HG03060 (cell line): ENCODE measurements at regions not wholly inside any gene's neighbourhood (a gene's known extent, or its start where the extent isn't known, plus 50 kb on each side); places are given as distances from the start of the nearest gene placed in this dataset.
"Not testable (repeated sequence)": the region's sequence is repeated elsewhere in the genome, so short reads cannot be mapped to it uniquely, and the experiment has no call there.

Experiments used
- ATAC-seq: cut with Tn5 transposase; IDR thresholded peaks from one replicate; pipeline ENCODE4 v1.9.1; 2021; ENCODE audit warnings: low read depth, moderate number of reproducible peaks; ENCODE audit not compliant: unreplicated experiment

DNA sequence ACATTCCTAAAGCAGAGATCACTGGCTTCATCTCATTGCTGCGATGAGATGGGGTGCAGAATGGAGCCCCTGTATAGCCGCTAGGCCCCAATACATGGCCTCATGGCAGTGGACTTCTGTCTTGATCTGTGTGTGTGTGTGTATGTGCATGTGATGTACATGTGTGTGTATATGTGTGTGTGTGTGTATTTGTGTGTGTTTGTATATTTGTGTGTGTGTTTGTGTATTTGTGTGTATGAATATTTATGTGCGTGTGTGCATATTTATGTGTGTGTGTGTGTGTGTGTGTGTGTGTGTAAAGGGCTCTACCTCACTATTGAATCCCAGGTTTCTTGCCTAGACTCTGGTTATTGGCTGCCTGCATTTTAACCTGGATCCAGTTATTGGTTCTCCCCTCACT lies 958.2 kb downstream of the GRID1 start:
- no peak for ATAC-seq

DNA sequence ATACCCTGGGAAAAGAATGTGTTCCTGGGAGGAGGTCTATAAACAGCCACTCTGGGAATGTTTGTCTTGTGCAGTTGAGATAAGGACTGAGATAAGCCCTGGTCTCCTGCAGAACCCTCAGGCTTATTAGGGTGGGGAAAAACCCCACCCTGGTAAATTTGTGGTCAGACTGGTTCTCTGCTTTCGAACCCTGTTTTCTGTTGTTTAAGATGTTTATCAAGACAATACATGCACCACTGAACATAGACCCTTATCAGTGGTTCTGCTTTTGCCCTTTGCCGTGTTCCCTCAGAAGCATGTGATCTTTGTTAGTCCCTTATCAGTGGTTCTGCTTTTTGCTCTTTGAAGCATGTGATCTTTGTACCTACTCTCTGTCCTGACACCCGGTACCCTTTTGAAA lies 956.0 kb downstream of the GRID1 start:
- not testable (repeated sequence) for ATAC-seq

DNA sequence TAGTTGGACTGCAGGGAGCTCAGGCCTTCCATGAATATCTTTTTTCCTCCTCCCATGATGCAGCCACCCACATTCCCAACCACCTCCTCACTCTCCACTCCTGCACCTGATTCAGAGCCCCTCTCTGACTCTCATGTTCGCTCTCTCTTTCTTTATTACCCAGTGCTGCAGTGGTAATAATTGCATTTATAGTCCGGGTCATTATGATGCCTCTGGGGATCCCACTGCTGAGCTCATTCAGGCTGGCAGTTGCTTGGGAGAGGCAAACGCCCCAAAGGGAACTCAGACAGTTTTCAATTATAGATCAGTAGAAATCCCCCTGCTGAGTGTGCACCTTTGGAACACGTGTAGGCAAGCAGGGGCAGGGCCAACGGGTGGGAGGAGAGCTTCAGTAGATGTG lies 953.0 kb downstream of the GRID1 start:
- ATAC-seq, result no peak

DNA sequence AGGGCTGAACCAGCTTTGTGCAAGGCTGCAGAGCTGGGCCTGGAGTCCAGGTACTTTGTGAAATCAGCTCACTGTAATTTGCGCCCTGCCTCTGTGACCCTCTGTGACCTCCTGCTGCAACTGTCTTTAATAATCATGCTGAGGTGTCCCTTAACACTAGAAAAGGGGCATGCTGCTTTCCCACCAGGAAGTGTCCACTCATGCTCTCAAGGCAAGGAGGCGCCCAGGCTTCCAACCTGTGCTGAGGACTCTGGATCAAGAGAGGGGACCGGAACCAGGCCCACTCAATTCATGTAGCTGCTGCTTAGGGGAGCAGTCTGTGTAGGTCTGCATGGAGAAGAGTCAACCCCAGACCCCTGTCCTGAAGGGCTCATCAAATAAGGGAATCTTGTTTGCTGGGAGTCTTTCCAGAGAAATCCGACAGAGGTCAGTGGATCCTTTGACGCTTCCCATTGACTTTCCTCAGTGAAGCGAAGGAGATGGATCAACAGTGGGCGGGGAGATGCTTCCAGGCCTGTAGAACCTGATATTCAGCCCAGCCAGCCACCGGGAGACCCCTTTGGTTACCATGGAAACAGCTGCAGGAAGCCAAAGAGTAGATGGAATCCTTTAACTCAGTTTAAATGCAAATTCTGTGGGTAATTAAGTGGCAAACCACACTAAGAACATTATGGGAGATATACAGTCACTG lies 945.9 kb downstream of the GRID1 start:
- ATAC-seq, result no peak

DNA sequence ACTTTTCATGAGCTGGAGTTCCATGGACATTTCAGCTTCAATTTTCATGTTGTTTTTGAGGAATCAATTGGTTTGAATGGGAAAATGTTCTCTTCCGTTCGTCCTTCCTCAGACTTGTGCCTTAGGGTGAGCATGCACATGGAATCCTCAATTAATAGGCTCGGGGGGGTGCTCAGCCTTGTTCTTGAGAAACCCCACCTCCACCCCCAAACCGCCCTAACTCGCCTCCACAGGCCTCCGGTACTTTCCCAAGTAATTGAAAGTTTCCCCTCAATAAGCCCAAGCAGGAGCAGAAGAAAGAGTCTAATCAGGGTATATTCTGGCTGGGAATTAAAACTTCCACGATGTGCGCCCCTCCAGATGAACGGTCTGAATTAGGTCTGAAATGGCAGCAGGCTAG lies 945.2 kb downstream of the GRID1 start:
- no peak for ATAC-seq

DNA sequence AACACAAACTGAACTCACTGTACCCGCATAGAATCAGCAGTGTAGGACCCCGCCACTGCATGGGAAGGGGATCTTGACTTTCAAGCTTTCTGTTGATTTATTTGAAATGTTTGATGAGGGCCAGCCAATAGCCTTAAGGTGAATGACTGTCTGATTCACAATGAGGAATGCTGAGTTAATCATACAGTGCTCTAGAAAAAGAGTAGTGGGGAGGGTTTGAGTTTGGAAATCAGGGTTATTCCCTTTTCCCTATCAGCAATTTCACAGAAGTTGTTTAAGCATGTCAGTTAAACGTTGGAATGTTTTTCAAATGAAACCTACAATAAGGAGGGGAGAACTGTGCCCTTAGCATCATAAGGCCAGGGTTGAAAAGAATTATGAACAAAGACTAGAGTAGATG lies 937.5 kb downstream of the GRID1 start:
- no peak for ATAC-seq

DNA sequence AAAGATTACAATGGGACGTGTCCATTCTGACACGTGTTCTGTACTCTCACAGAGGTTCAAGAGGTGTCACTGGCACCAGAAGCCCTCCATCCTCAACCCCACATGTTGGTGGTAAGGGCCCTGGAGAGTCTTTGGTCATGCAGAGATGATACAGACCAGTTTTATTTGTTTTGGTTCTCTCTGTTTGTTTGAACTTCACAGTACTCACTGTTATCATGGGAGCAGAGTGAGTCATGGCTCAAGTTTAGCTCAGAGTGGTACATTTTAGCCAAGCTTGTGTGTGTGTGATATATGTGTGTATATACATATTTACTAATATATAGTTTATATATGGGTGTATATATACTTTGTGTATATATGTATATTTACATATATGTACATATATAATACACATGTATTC lies 935.6 kb downstream of the GRID1 start:
- no peak for ATAC-seq

DNA sequence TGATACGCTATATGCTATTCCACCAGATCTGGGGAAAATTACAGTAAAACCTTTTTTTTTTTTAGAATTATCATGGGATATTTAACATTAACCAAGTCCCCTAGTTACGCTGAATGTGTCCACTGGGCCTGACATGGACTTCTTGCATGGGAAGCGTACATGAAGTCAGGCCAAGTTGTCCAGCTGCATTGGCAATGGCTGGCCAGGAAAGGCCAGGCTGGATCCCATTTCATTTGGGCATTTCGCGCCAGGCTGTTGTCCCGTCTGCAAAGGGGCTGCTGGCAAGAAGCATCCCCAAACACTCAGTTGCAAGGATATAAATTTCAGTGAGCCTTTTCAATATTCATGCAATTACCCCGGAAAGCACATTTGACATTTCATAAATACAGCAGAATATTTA lies 933.3 kb downstream of the GRID1 start:
- no peak for ATAC-seq

DNA sequence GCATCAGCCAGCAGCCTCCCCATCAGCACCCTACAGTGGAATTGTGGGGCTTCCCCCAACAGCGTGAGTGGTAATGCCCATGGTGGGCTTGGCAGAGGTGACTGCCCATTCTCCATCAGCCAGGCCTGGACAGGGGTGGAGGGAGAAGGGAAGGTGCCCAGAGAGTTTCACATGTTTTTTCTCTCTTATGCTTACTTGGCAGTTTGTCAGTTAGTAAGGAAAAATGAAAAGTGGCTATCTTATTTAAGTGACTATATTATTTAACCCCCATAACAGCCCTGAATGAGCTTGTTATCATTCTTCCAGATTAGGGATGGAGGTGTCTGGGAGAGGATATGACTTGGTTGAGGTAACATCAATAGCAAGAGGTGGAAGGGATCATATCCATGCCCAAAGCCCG lies 921.7 kb downstream of the GRID1 start:
- ATAC-seq, result no peak

DNA sequence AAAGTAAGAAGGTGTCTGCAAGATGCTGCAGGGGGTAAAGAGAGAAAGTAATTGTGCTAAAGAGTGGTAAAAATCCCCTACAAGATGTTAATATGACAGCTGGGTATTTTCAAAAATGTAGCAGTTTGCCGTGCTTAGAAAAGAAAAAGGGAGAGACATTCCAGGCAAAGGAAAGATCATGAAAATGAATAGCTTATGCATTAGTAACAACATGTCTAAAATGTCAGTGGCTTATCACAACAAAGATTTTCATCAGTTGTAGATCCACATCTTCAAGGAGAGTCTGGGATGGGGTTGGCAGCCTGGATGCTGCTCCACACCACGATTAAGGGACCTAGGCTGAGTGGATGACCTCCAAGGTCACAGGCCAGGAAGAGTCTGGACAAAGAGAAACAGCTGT lies 920.9 kb downstream of the GRID1 start:
- no peak for ATAC-seq

DNA sequence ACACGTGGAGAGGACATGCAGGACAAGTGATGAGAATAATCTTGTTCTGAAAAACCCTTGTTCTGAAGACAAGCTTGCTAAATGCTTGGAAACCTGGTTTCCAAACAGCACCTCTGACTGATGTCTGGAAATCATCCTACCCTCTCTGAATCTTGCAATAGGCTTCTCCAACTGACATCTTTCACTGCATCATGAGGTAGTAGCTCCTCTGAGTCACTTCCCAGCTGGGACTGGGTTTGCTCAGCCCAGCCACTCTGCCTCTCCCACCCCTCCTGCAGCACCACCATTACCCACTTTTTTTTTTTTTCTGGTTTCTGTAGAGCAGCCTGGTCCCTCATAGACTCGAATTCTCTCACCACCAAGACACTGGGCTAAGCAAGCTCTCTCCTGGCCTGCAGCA lies 919.8 kb downstream of the GRID1 start:
- ATAC-seq, result no peak

DNA sequence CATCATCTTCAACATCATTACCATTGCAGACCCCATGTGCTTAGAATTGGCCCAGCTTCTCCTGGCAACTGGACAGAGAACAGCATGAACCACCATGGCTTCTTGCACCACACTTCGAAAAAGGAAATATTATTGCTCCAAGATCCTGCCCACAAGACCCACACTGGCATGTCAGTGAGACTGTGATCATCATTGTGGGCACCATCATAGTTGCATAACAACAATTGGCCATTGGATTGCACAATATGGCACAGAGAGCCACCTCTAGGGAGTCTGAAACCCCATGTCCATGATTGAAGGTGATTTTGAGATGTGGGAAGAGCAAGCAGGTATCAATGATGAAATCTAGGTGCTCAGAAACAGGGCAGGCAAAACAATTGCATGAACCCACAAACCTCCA lies 918.9 kb downstream of the GRID1 start:
- no peak for ATAC-seq

DNA sequence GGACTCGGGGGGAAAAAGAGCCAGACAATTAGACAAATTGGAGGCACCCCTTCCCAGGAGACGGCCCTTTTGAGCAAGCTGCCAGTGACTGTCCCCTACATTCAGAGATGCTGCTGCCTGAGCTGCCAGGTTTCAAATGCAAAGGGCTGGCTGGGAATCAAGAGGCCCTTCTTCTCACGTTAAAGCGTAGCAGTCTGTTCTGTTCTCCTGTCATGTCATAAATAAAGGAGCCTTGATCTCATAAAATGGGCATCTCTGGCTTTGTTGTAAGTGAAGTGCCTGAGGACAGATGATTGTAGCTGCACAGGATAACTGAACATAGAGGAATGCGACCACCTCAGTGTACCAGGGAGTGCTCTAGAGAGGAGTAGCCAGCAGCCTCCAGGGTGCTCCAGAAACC lies 917.9 kb downstream of the GRID1 start:
- no peak for ATAC-seq

DNA sequence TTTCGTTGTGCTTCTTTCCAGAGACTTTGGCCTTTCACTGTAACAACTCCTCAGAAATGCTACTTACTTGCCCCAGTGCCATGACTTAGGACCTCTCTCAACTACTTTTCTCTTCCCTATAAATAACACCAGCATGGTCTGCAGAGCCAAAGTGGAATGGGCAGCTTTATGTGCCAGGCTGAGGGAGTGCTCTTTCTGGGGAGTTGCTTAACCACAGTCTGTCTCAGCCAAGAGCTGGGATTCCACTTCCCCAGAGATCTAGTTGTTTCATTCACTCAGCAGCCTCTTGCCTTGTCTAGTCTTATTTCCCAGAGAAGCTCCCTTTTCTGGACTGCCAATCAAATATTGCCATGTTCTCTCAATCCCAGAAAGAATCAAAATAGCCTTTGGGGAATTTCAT lies 912.2 kb downstream of the GRID1 start:
- no peak for ATAC-seq

DNA sequence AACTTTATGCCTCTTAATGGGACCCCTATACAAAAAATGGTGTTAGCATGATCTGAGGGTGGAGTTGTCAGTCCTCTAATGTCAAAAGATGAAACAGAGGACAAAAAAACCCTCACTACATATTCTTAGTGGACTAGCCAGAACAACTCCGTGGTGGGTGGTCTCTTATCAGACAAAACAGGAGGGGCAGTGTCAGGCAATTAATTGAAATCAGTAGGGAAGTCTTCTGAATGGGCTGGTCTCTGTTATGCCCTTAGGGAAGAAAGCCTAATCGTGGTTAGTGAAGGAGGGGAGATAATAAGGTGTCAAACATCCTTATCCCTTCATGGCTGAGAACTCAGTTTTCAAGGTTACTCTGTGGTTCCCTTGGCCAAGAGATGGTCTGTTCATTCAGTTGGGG lies 909.4 kb downstream of the GRID1 start:
- ATAC-seq, result no peak

DNA sequence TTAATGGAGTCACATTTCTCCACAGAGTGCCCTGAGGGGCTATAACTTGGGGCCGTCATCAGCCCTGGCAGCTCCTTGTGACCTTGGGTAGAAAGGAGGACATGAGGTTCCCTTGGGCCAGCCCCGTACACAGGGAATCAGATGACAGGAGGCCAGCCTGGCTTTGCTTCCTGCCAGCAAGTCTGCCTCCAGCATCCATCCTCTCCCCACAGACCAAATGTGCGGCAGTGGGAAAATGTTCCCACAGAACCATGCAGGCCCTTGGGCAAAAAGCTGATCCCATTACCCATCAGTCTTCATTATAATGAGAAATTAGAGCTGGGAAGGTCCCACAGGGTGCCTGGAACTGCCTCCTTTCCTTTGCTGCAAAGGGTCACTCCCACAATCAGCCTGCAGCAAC lies 908.3 kb downstream of the GRID1 start:
- no peak for ATAC-seq

DNA sequence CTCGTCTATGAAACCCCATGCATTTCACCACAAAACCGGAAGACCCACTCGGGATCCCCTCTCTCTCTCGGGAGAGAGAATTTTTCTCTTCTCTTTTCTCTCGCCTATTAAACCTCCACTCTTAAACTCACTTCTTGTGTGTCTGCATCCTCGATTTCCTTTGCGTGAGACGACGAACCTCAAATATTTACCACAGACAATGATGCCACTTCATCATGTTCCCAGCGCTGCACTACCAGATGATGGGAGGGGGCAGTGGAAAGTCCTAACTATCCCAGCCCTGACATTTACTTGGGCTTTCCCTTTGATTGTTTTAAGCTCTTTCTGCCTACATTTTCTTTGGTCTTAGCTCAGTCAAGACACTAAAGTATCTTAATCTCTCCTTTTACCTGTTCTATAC lies 906.7 kb downstream of the GRID1 start:
- no peak for ATAC-seq

DNA sequence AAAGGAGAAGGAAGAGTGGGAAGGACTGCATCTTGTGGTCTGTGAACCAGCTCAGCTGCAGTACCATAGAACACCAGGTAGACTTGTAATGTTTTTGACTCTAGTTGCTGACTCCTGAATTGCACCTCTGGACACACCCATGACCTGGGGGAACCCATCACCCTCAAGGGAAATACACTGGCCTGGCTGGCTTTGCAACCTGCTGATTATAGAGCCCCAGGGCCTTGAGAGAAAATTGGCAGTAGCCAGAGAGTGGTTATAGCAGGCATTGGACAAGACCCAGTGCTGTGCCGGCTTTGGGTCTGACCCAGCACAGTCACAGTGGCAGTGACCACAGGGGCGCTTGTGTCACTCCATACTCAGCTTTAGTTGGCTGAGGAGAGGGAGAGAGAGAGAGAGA lies 902.3 kb downstream of the GRID1 start:
- ATAC-seq, result no peak

DNA sequence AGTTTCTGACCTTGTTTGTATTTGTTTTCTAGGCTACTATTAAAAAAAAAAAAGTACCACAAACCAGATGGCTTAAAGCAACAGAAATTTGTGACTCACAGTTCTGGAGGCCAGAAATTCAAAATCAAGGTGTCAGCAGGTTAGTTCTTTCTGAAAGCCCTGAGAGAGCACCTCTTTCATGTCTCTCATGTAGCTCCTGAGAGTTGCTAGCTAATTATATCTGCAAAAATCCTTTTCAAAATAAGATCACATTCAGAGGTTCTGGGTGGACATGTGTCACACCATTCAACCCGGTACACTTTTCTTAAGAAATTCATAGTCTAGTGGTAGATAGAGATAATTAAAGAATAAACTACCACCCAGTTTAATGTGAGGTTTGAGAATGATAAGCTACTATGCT lies 888.6 kb downstream of the GRID1 start:
- ATAC-seq, result no peak

DNA sequence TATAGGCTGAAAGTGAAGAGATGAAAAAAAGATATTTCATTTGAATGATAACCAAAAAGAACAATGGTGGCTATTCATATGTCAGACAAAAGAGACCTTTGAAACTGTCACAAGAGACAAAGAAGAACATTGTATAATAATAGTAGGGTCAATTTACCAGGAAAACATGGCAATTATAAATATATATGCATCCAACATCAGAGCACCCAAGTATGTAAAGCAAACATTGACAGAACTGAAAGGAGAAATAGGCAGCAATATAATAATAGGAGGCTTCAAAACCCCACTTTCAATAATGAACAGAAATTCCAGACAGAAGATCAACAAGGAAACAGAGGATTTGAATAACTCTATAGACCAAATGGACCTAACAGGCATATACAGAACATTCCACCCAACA lies 876.2 kb downstream of the GRID1 start:
- ATAC-seq, result no peak

DNA sequence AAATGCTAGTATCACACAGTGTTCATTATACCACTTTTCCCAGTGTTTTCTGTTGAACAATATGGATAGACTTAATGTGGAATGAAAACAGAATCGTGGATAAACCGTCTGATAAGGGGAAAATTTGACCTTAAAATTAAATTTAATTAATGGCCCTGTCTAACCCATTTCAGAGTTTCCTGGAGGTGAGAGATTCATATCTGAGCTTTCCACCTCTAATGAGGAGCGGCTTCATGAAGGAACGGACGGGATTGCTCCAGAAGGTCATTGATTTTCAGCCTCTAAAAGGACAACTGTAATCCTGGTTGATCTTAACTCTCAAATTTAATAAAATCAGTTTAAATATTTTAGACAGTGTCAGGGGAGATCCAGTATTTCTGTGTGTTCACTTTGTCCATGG lies 874.9 kb downstream of the GRID1 start:
- no peak for ATAC-seq

DNA sequence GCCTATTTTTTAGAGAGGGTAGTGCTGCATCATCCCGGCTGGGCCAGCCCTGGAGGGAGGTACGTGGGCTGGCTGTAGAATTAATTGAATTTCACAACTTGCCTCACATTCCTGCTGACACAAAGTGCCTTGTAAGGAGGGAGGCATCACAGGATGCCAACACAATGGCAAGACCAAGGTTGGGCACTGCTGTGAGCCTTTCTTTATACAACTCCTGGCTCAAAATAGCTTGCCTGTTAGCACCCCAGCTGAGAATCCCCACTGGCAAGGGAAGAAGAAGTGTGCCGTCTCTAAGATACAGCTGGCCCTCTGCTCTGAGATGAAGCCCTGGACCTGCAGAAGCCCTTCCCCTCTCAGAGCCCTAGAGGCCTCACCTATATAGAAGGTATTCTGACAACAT lies 873.9 kb downstream of the GRID1 start:
- ATAC-seq, result no peak

DNA sequence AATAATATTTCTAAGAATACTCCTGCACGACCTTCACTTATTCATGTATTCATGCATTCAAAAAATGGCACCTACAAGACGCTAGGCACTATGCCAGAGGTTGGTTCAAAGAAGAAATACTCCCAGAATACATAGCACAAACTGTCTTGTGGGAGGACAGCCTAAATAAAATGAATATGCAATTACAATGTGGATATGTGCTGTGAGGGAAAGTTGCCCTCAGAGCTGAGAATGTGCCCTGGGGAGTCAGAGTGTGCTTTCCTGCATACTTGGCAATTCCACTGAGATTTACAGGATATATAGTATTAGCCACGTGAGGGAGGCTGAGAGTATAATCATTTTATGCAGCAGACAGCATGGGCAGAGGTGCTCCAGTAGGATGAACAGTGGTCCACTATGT lies 872.9 kb downstream of the GRID1 start:
- ATAC-seq, result no peak
